Endothelial cell of umbilical vein (primary cell): ENCODE measurements at regions not wholly inside any gene's neighbourhood (a gene's known extent, or its start where the extent isn't known, plus 50 kb on each side); places are given as distances from the start of the nearest gene placed in this dataset.

ENCODE experiments used
- BruUV-seq: library from RNA; stranded (reverse); fragments of 400-500 nt; replicated peaks from 2 replicates; lab custom pipeline; 2021; lab: Mats Ljungman, UMichigan
- CTCF ChIA-PET: fragments of 300-600, 350-600 bp; sonication (Branson Sonifier 250); formaldehyde crosslinking; loops from one replicate; lab custom pipeline; 2021; ENCODE audit warnings: antibody characterized with exemption, inconsistent platforms; lab: Charles Lee
- POLR2A ChIA-PET: fragments of 300-600, 350-600 bp; sonication (Branson Sonifier 250); formaldehyde crosslinking; loops from one replicate; lab custom pipeline; 2021; ENCODE audit warnings: antibody characterized with exemption, inconsistent platforms; lab: Charles Lee
- DNase-seq: peaks from one replicate; pipeline ENCODE4 v3.0.0-alpha.2; 2011; ENCODE audit warnings: low read depth, low spot score
- FAIRE-seq: peaks from 2 replicates; lab custom pipeline; 2011; peaks lifted over from hg19 to GRCh38; lab: Jason Lieb, UNC
- H2AFZ ChIP-seq: 2 replicates; pipeline ENCODE4 v1.6.0; 2012; ENCODE audit warnings: low read depth, low read length, control low read depth, inconsistent platforms
- H3K27ac ChIP-seq: 2 replicates; pipeline ENCODE4 v1.5.1; 2011; ENCODE audit warnings: low read depth, mild to moderate bottlenecking, control low read depth, low read length, moderate library complexity; ENCODE audit not compliant: insufficient read depth
- H3K27me3 ChIP-seq, 2 experiments: 2 replicates each; pipeline versions ENCODE4 v1.6.0 to v1.6.1; 2011; ENCODE audit warnings: low read length in 2 of 2, mixed read lengths in 1 of 2; ENCODE audit not compliant: control insufficient read depth in 2 of 2, insufficient read depth in 2 of 2
- H3K36me3 ChIP-seq, 2 experiments: 2 replicates in 1 of 2; 3 replicates in 1 of 2; pipeline ENCODE4 v1.5.1; 2011; ENCODE audit warnings: low read length in 2 of 2, mild to moderate bottlenecking in 1 of 2, moderate library complexity in 1 of 2; ENCODE audit not compliant: control insufficient read depth in 2 of 2, insufficient read depth in 2 of 2; ENCODE audit errors: extremely low read depth in 1 of 2
- H3K4me1 ChIP-seq: 3 replicates; pipeline ENCODE4 v1.5.1; 2011; ENCODE audit warnings: mild to moderate bottlenecking, low read length; ENCODE audit not compliant: control insufficient read depth, insufficient read depth; ENCODE audit errors: extremely low read depth
- H3K4me2 ChIP-seq: 2 replicates; pipeline ENCODE4 v1.6.1; 2011; ENCODE audit warnings: low read length, control low read depth, mixed read lengths; ENCODE audit not compliant: insufficient read depth
- H3K4me3 ChIP-seq, 3 experiments: fragments of 200-600 bp in 1 of 3; sonication (generic), shearing (Covaris generic) in 1 of 3; replicated peaks in 1 of 3; 2 replicates each; pipeline ENCODE4 v1.5.1; 2011 to 2016; ENCODE audit warnings: control low read depth in 3 of 3, low read length in 3 of 3, mild to moderate bottlenecking in 2 of 3, inconsistent platforms in 1 of 3, low read depth in 1 of 3, moderate library complexity in 1 of 3; ENCODE audit not compliant: insufficient read depth in 1 of 3
- H3K79me2 ChIP-seq: 2 replicates; pipeline ENCODE4 v1.6.0; 2012; ENCODE audit warnings: low read length, inconsistent platforms; ENCODE audit not compliant: control insufficient read depth, insufficient read depth
- H3K9ac ChIP-seq: replicated peaks from 2 replicates; pipeline ENCODE3; 2011; ENCODE audit warnings: low read length, control low read depth; ENCODE audit not compliant: insufficient read depth; ENCODE audit errors: extremely low read depth
- H3K9me1 ChIP-seq: replicated peaks from 3 replicates; pipeline ENCODE4 v1.6.0; 2011; ENCODE audit warnings: mild to moderate bottlenecking, low read length; ENCODE audit not compliant: control insufficient read depth, insufficient read depth; ENCODE audit errors: extremely low read depth
- H3K9me3 ChIP-seq: replicated peaks from 2 replicates; pipeline ENCODE4 v1.5.1; 2012; ENCODE audit warnings: low read length, inconsistent platforms; ENCODE audit not compliant: control insufficient read depth, insufficient read depth
- H4K20me1 ChIP-seq: replicated peaks from 2 replicates; pipeline ENCODE3; 2011; ENCODE audit warnings: mild to moderate bottlenecking, low read length; ENCODE audit not compliant: control insufficient read depth, insufficient read depth; ENCODE audit errors: extremely low read depth
- CTCF ChIP-seq, 2 donors: IDR thresholded peaks; 1 replicate in 1 of 2; 2 replicates in 1 of 2; pipeline ENCODE4 v1.5.1; 2011; ENCODE audit warnings: low read length in 2 of 2, mild to moderate bottlenecking in 2 of 2, moderate library complexity in 2 of 2, control low read depth in 1 of 2, inconsistent platforms in 1 of 2, low read depth in 1 of 2; ENCODE audit not compliant: insufficient read depth in 1 of 2; ENCODE audit errors: extremely low read depth in 1 of 2
- EZH2 ChIP-seq: IDR thresholded peaks from 2 replicates; pipeline ENCODE4 v1.6.1; 2012; ENCODE audit warnings: borderline replicate concordance, low read depth, mild to moderate bottlenecking, moderate library complexity, low read length, inconsistent platforms; ENCODE audit not compliant: severe bottlenecking
- FOS ChIP-seq: IDR thresholded peaks from 2 replicates; pipeline ENCODE4 v1.6.1; 2011; ENCODE audit warnings: mild to moderate bottlenecking, low read length, moderate library complexity, borderline replicate concordance; ENCODE audit not compliant: insufficient read depth
- GATA2 ChIP-seq: IDR thresholded peaks from 2 replicates; pipeline ENCODE4 v1.7.0; 2011; ENCODE audit warnings: low read depth, mild to moderate bottlenecking, moderate library complexity, mixed read lengths, low read length; ENCODE audit not compliant: insufficient read length, insufficient read depth
- JUN ChIP-seq: IDR thresholded peaks from 2 replicates; pipeline ENCODE4 v1.6.1; 2011; ENCODE audit warnings: borderline replicate concordance, low read depth; ENCODE audit not compliant: insufficient read length, insufficient read depth
- MAX ChIP-seq: IDR thresholded peaks from 2 replicates; pipeline ENCODE4 v1.6.1; 2011; ENCODE audit not compliant: insufficient read depth, insufficient read length
- MYC ChIP-seq: IDR thresholded peaks from one replicate; pipeline ENCODE4 v1.6.1; 2011; ENCODE audit warnings: mild to moderate bottlenecking, low read depth, low read length
- POLR2A ChIP-seq: IDR thresholded peaks from 2 replicates; pipeline ENCODE4 v1.6.1; 2012; ENCODE audit warnings: low read depth, mild to moderate bottlenecking, control low read depth, low read length
- POLR2AphosphoS5 ChIP-seq: IDR thresholded peaks from 2 replicates; pipeline ENCODE4 v1.6.1; 2012; ENCODE audit warnings: low read depth, mild to moderate bottlenecking, control low read depth, low read length, moderate library complexity; ENCODE audit not compliant: insufficient read depth
- dilution Hi-C: fragments of 300-500 bp; cut with MboI; formaldehyde crosslinking; loops from one replicate; pipeline ENCODE4 v1.15.0; 2019; ENCODE audit warnings: low sequenced_read_pairs; ENCODE audit not compliant: extremely low pct_ligation_motif_present
- intact Hi-C: fragments of 100-400 bp; cut with micrococcal nuclease; formaldehyde crosslinking; loops from one replicate; pipeline ENCODE4 v1.10.0; 2022

- Histone ChIP-seq H3K9me1 (no peaks in the 10 kb centered on the region), H3K27ac (no peak overlapping the region), H3K27me3 (peaks cover 0 to 2% of the 10 kb centered on the region in 2 experiments), H3K9ac (no peak overlapping the region), H3K4me1 (peaks cover 10% of the 10 kb centered on the region), H4K20me1 (no peaks in the 10 kb centered on the region), H3K79me2 (no peaks in the 10 kb centered on the region), H3K36me3 (no peaks in the 10 kb centered on the region), H3K4me3 (no peak overlapping the region), H2AFZ (no peak overlapping the region), H3K9me3 (no peaks in the 10 kb centered on the region), H3K4me2 (no peak overlapping the region)
- FAIRE-seq (no peak), DNase-seq (no peak)
- ChIA-PET CTCF (interaction anchor here (1.4 kb wide), 1 partner anchor 173 kb away, joined by 3 read pairs; no protein-coding TSS in a partner anchor), POLR2A (interaction anchor here (0.6 kb wide), 1 partner anchor 198 kb away, joined by 11 read pairs; no protein-coding TSS in a partner anchor)
- dilution Hi-C loops = no loop called here
- no TSS peak for BruUV-seq
- no peak for TF ChIP-seq FOS
- TF ChIP-seq POLR2AphosphoS5 = no peak
- no peak for TF ChIP-seq CTCF (IDR thresholded peaks at IDR 0.05; ENCODE audit: extremely low read depth in 1 of 2, insufficient read depth in 1 of 2, low read depth in 1 of 2, low read length in 2 of 2)
- no peak for TF ChIP-seq POLR2A
- intact Hi-C loops = no loop called here
Measured at GRCh38 chr1:94654031-94654430, 112.5 kb upstream of the F3 start.

GRCh38 chr1:94653454-94653853, 111.9 kb upstream of the F3 start:
- no TSS peak for BruUV-seq
- Histone ChIP-seq H3K4me1 (peaks cover 10% of the 10 kb centered on the region), H3K4me2 (peak overlapping the region; percentile 11), H3K27ac (no peak overlapping the region), H3K9ac (no peak overlapping the region), H3K9me3 (no peaks in the 10 kb centered on the region), H3K9me1 (no peaks in the 10 kb centered on the region), H3K27me3 (peaks cover 2 to 3% of the 10 kb centered on the region in 2 experiments), H4K20me1 (no peaks in the 10 kb centered on the region), H2AFZ (peak overlapping the region; percentile 11), H3K36me3 (no peaks in the 10 kb centered on the region), H3K79me2 (no peaks in the 10 kb centered on the region), H3K4me3 (no peak overlapping the region)
- FAIRE-seq = no peak
- dilution Hi-C loops (no loop called here), intact Hi-C loops (no loop called here)
- TF ChIP-seq EZH2 (no peak), POLR2A (no peak), FOS (no peak), JUN (no peak), CTCF (IDR thresholded peaks at IDR 0.05; ENCODE audit: extremely low read depth in 1 of 2, insufficient read depth in 1 of 2, low read depth in 1 of 2, low read length in 2 of 2) (no peak), GATA2 (no peak), POLR2AphosphoS5 (no peak), MYC (no peak), MAX (no peak)
- DNase-seq = no peak
- ChIA-PET CTCF (interaction anchor here (1.4 kb wide), 1 partner anchor 172 kb away, joined by 3 read pairs; no protein-coding TSS in a partner anchor), POLR2A (interaction anchor here (0.7 kb wide), 1 partner anchor 178 kb away, joined by 3 read pairs; no protein-coding TSS in a partner anchor)
